CD14-positive monocyte (primary cell): ENCODE measurements at regions not wholly inside any gene's neighbourhood (a gene's known extent, or its start where the extent isn't known, plus 50 kb on each side); places are given as distances from the start of the nearest gene placed in this dataset.

Experiments used
- DNase-seq, 3 donors: peaks; one replicate each; pipeline ENCODE4 v3.0.0-alpha.2; 2011 to 2022
- H2AFZ ChIP-seq: 2 replicates; pipeline ENCODE4 v1.6.0; 2012; ENCODE audit warnings: mild to moderate bottlenecking, low read depth, low read length, inconsistent platforms; ENCODE audit not compliant: insufficient read depth, poor library complexity, severe bottlenecking
- H3K27ac ChIP-seq, 2 donors: 1 replicate in 1 of 2; 2 replicates in 1 of 2; pipeline ENCODE4 v1.5.1; 2012 to 2013; ENCODE audit warnings: low read length in 2 of 2, control low read depth in 1 of 2, inconsistent platforms in 1 of 2, low read depth in 1 of 2, mild to moderate bottlenecking in 1 of 2
- H3K27me3 ChIP-seq, 2 donors: one replicate each; pipeline versions ENCODE4 v1.6.0 to v1.6.1; 2011 to 2013; ENCODE audit warnings: low read length in 2 of 2; ENCODE audit not compliant: control insufficient read depth in 2 of 2, insufficient read depth in 2 of 2
- H3K36me3 ChIP-seq, 2 donors: replicated peaks in 1 of 2; 1 replicate in 1 of 2; 2 replicates in 1 of 2; pipeline versions ENCODE4 v1.5.1 to v1.6.1; 2012 to 2013; ENCODE audit warnings: low read length in 2 of 2, control low read depth in 1 of 2, inconsistent platforms in 1 of 2, mild to moderate bottlenecking in 1 of 2; ENCODE audit not compliant: insufficient read depth in 2 of 2, control insufficient read depth in 1 of 2
- H3K4me1 ChIP-seq, 2 donors: 1 replicate in 1 of 2; 2 replicates in 1 of 2; pipeline versions ENCODE4 v1.5.1 to v1.6.1; 2012 to 2013; ENCODE audit warnings: low read length in 2 of 2, control low read depth in 1 of 2, inconsistent platforms in 1 of 2, mild to moderate bottlenecking in 1 of 2, moderate library complexity in 1 of 2; ENCODE audit not compliant: insufficient read depth in 2 of 2, control insufficient read depth in 1 of 2
- H3K4me2 ChIP-seq: replicated peaks from 2 replicates; pipeline ENCODE3; 2012; ENCODE audit warnings: low read length, moderate library complexity, mild to moderate bottlenecking; ENCODE audit not compliant: poor library complexity, severe bottlenecking; ENCODE audit errors: extremely low read depth
- H3K4me3 ChIP-seq, 3 experiments: fragments of 200-600 bp in 1 of 3; sonication (generic) in 1 of 3; replicated peaks in 1 of 3; 1 replicate in 2 of 3; 2 replicates in 1 of 3; pipeline ENCODE4 v1.5.1; 2011 to 2013; ENCODE audit warnings: low read length in 3 of 3, mild to moderate bottlenecking in 3 of 3, control low read depth in 2 of 3, low read depth in 2 of 3, inconsistent platforms in 1 of 3, moderate library complexity in 1 of 3
- H3K79me2 ChIP-seq: 2 replicates; pipeline ENCODE4 v1.6.0; 2012; ENCODE audit warnings: mild to moderate bottlenecking, control low read depth, inconsistent platforms, low read length, moderate library complexity; ENCODE audit not compliant: insufficient read depth
- H3K9ac ChIP-seq: 2 replicates; pipeline ENCODE4 v1.6.0; 2017; ENCODE audit warnings: low read length, mild to moderate bottlenecking; ENCODE audit not compliant: insufficient read depth, poor library complexity, severe bottlenecking
- H3K9me3 ChIP-seq, 2 donors: replicated peaks in 1 of 2; 1 replicate in 1 of 2; 2 replicates in 1 of 2; pipeline versions ENCODE4 v1.5.1 to v1.6.1; 2012 to 2013; ENCODE audit warnings: low read length in 2 of 2, control low read depth in 1 of 2; ENCODE audit not compliant: control insufficient read depth in 1 of 2, insufficient read depth in 1 of 2
- H4K20me1 ChIP-seq: 2 replicates; pipeline ENCODE4 v1.6.0; 2012; ENCODE audit warnings: mild to moderate bottlenecking, low read length, control low read depth, moderate library complexity; ENCODE audit not compliant: insufficient read depth
- H3K27ac Mint-ChIP-seq, 7 donors: one replicate each; pipeline ENCODE4 v1.8.0; 2020; ENCODE audit warnings: mild to moderate bottlenecking in 7 of 7, mixed read lengths in 7 of 7, moderate library complexity in 6 of 7, inconsistent platforms in 2 of 7
- H3K27me3 Mint-ChIP-seq, 3 donors: one replicate each; pipeline ENCODE4 v1.8.0; 2021 to 2022; ENCODE audit warnings: low read depth in 3 of 3, mild to moderate bottlenecking in 3 of 3, mixed read lengths in 3 of 3, moderate library complexity in 3 of 3, inconsistent platforms in 1 of 3
- H3K36me3 Mint-ChIP-seq, 2 donors: one replicate each; pipeline ENCODE4 v1.8.0; 2020; ENCODE audit warnings: mixed read lengths in 2 of 2, inconsistent platforms in 1 of 2, mild to moderate bottlenecking in 1 of 2
- H3K4me1 Mint-ChIP-seq: one replicate; pipeline ENCODE4 v1.8.0; 2020; ENCODE audit warnings: mild to moderate bottlenecking, mixed read lengths
- H3K4me3 Mint-ChIP-seq, 2 donors: one replicate each; pipeline ENCODE4 v1.8.0; 2020; ENCODE audit warnings: mild to moderate bottlenecking in 2 of 2, mixed read lengths in 2 of 2, moderate library complexity in 1 of 2
- H3K9me3 Mint-ChIP-seq, 7 donors: one replicate each; pipeline ENCODE4 v1.8.0; 2020 to 2022; ENCODE audit warnings: mixed read lengths in 7 of 7, mild to moderate bottlenecking in 6 of 7, moderate library complexity in 6 of 7, inconsistent platforms in 2 of 7
- CTCF ChIP-seq: fragments of 200-600 bp; IDR thresholded peaks from one replicate; pipeline ENCODE4 v1.8.0; 2022; ENCODE audit warnings: antibody characterized with exemption, mild to moderate bottlenecking
- WGBS: methylation state at CpG from one replicate; pipeline ENCODE4 v1.1.5; 2013; ENCODE audit warnings: missing lambda C conversion rate; ENCODE audit not compliant: insufficient coverage; 5-methylcytosine and 5-hydroxymethylcytosine counted together
- intact Hi-C, 2 donors: fragments of 100-400 bp; cut with micrococcal nuclease; formaldehyde crosslinking; loops; one replicate each; pipeline versions ENCODE4 v1.15.0 to v1.15.1; 2023

GRCh38 chr21:14903172-14903865 lies 161.5 kb downstream of the NRIP1 start:
- DNase-seq = no peak
- no peak overlapping the region for H2AFZ ChIP-seq
- H3K4me3 ChIP-seq = no peak overlapping the region
- no peak for TF ChIP-seq CTCF
- H3K27me3 ChIP-seq = no peaks in the 10 kb centered on the region
- no peaks in the 10 kb centered on the region for H3K4me1 Mint-ChIP-seq
- no peaks in the 10 kb centered on the region for H3K36me3 ChIP-seq
- no peaks in the 10 kb centered on the region for H3K4me1 ChIP-seq
- no peaks in the 10 kb centered on the region for H4K20me1 ChIP-seq
- WGBS = 97% methylated on average over 2 of the region's 3 CpGs
- no peaks in the 10 kb centered on the region for H3K9me3 ChIP-seq
- no peak overlapping the region for H3K27ac ChIP-seq
- H3K4me3 Mint-ChIP-seq = no peak overlapping the region
- H3K9me3 Mint-ChIP-seq = peaks cover 0 to 3% (median 3%) of the 10 kb centered on the region in 7 donors
- no peak overlapping the region for H3K9ac ChIP-seq
- no peaks in the 10 kb centered on the region for H3K36me3 Mint-ChIP-seq
- intact Hi-C loops = no loop called here
- H3K27me3 Mint-ChIP-seq = peaks cover 0 to 3% (median 0%) of the 10 kb centered on the region in 3 donors
- no peak overlapping the region for H3K4me2 ChIP-seq
- H3K27ac Mint-ChIP-seq = no peak overlapping the region
- no peaks in the 10 kb centered on the region for H3K79me2 ChIP-seq

GRCh38 chr21:14901482-14901958 lies 163.3 kb downstream of the NRIP1 start:
- H3K27me3 Mint-ChIP-seq = peaks cover 0 to 4% (median 3%) of the 10 kb centered on the region in 3 donors
- no peak overlapping the region for H3K27ac ChIP-seq
- H3K36me3 ChIP-seq = no peaks in the 10 kb centered on the region
- no peaks in the 10 kb centered on the region for H3K79me2 ChIP-seq
- intact Hi-C loops = no loop called here
- TF ChIP-seq CTCF = no peak
- no peaks in the 10 kb centered on the region for H3K4me1 Mint-ChIP-seq
- no peak overlapping the region for H3K9ac ChIP-seq
- H3K27ac Mint-ChIP-seq = no peak overlapping the region
- WGBS = no CpG with 5 or more reads among the region's 3 CpGs
- H3K9me3 ChIP-seq = no peaks in the 10 kb centered on the region
- no peak overlapping the region for H3K4me2 ChIP-seq
- H3K27me3 ChIP-seq = no peaks in the 10 kb centered on the region
- H3K4me3 Mint-ChIP-seq = no peak overlapping the region
- no peak overlapping the region for H3K4me3 ChIP-seq
- H2AFZ ChIP-seq = no peak overlapping the region
- H3K36me3 Mint-ChIP-seq = no peaks in the 10 kb centered on the region
- H3K9me3 Mint-ChIP-seq = peaks cover 0 to 7% (median 3%) of the 10 kb centered on the region in 7 donors
- H3K4me1 ChIP-seq = no peaks in the 10 kb centered on the region
- DNase-seq = peak in 1 of 3 donors; percentile 59
- H4K20me1 ChIP-seq = no peaks in the 10 kb centered on the region
